GM12864 (cell line): ENCODE measurements at regions not wholly inside any gene's neighbourhood (a gene's known extent, or its start where the extent isn't known, plus 50 kb on each side); places are given as distances from the start of the nearest gene placed in this dataset.

Source experiments
- DNase-seq: peaks from one replicate; pipeline ENCODE4 v3.0.0-alpha.2; 2011; ENCODE audit warnings: low read depth
- H3K4me3 ChIP-seq: 2 replicates; pipeline ENCODE4 v1.5.1; 2011; ENCODE audit warnings: mild to moderate bottlenecking, low read depth, low read length, control low read depth
- CTCF ChIP-seq: IDR thresholded peaks from 2 replicates; pipeline ENCODE4 v1.5.1; 2011; ENCODE audit warnings: low read depth, mild to moderate bottlenecking, moderate library complexity, low read length, control low read depth, inconsistent platforms; ENCODE audit errors: missing control alignments

- DNase-seq = no peak
- no peak for TF ChIP-seq CTCF
- no peak overlapping the region for H3K4me3 ChIP-seq
These were observed 786.1 kb downstream of the KCNJ2 start for GRCh38 chr17:70955441-70955840.

GRCh38 chr17:70956726-70957125 lies 787.4 kb downstream of the KCNJ2 start:
- no peak for DNase-seq
- no peak overlapping the region for H3K4me3 ChIP-seq
- no peak for TF ChIP-seq CTCF

- H3K4me3 ChIP-seq = no peak overlapping the region
- no peak for DNase-seq
- TF ChIP-seq CTCF = no peak
These were observed 792.0 kb downstream of the KCNJ2 start for GRCh38 chr17:70961341-70961740.

GRCh38 chr17:70968302-70968701 lies 799.0 kb downstream of the KCNJ2 start:
- no peak for TF ChIP-seq CTCF
- H3K4me3 ChIP-seq = no peak overlapping the region
- DNase-seq = no peak

GRCh38 chr17:70969521-70970034 lies 800.2 kb downstream of the KCNJ2 start:
- TF ChIP-seq CTCF = no peak
- DNase-seq = no peak
- H3K4me3 ChIP-seq = no peak overlapping the region

- no peak for TF ChIP-seq CTCF
- DNase-seq = no peak
These were observed 807.1 kb downstream of the KCNJ2 start for GRCh38 chr17:70976447-70976846.

GRCh38 chr17:70984873-70985272 lies 815.5 kb downstream of the KCNJ2 start:
- H3K4me3 ChIP-seq = no peak overlapping the region
- no peak for DNase-seq
- no peak for TF ChIP-seq CTCF

More at GRCh38 chr17:70976447-70976846, 807.1 kb downstream of the KCNJ2 start:
- no peak overlapping the region for H3K4me3 ChIP-seq
